Activated effector memory CD4-positive, alpha-beta T cell treated with anti-CD3 and anti-CD28 coated beads, Interleukin-2, amount 50 U/mL, for 16 hours (primary cell): ENCODE measurements at regions not wholly inside any gene's neighbourhood (a gene's known extent, or its start where the extent isn't known, plus 50 kb on each side); places are given as distances from the start of the nearest gene placed in this dataset.
"Not testable (repeated sequence)": the region's sequence is repeated elsewhere in the genome, so short reads cannot be mapped to it uniquely, and the experiment has no call there.

ENCODE experiments used
- DNase-seq: peaks from one replicate; pipeline ENCODE4 v3.0.0-alpha.2; 2020

DNA sequence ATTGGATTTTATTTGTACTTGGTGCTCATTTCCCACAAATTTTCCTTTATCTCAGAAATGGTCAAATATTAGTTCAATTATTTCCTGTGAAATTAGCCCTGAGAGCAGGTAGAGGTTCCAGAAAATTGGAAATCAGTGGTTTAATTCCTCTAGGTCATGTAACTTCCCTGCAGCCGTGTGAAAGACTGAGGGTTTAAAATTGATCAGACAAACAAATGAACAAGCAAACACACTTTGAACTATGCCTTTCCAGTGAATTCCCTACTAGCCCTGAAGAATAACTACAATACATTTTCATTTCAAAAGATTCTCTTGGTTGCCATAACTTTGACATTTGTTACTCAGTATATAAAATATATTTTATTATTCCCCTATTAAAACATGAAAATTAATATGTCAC is 1116.7 kb downstream of the REEP3 start:
- no peak for DNase-seq

DNA sequence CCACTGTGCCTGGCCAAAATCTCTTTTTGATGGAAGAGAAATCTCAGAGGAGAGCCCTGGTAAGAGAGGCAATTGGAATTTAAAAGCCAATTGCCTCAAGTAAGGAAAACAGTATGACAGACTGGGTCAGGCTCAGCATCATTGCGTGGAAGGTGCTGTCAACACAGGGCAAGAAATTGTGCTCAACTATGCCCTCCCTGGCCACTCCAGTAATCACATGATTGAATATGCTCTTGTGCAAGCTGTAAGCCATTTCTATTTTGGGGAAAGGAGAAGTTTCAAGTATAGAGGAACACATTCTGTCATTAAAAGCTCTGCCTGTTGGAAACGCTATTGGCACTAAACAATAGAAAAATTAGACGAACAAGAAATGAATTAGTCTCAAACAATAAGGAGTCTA is 1127.7 kb downstream of the REEP3 start:
- no peak for DNase-seq

DNA sequence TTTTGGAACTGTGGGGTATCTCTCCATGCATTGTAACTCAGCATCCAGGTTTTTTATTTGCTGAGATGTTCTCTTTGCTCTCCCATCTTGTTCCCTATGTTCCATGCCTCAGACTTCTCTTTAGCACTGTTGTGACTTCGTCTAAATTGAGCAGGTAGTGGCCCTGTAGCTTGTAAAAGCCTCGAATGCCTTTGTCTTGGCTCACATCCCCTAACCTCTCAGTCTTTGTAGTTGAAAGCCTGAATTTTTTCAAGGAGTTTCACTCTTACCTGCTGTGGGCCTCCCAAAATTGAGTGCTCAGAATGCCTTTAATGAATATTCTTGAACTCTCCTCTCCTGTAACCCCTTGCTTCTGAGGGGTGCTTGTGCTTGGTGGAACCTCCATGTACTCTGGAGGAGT is 1137.3 kb downstream of the REEP3 start:
- DNase-seq: no peak

DNA sequence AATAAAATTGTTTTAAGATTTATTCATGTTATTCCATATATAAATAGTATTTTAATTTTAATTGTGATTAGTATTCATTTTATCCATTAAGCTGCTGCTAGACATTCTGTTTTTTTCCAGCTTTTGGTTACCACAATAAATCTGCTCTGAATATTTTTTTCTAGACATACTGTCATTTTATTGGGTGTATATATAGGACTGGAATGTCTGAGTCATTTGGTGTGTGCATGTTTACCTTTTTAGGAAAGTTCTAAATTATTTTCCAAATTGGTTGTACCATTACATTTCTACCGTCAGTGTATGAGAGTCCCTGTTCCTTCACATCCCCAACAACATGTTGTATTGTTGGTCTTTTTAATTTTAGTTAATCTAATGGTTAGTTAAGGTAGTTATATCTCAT is 1138.1 kb downstream of the REEP3 start:
- no peak for DNase-seq

DNA sequence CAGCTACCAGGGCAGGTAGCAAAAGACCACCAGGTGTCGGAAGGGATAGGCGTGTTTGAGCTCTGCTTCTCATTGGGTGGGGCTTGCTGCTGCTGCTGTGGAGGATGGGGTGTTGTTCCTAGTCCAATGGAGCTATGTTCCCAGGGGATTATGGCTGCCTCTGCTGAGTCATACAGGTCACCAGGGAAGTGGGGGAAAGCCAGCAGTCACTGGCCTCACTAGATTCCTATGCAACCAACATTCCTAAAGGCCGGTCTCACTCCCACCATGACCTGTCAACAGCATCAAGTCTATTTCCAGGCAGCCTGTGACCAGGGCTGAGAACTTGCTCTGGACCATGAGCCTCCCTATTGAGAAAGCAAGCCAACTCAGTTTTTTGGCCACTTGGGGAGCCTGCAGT is 1160.8 kb downstream of the REEP3 start:
- no peak for DNase-seq

DNA sequence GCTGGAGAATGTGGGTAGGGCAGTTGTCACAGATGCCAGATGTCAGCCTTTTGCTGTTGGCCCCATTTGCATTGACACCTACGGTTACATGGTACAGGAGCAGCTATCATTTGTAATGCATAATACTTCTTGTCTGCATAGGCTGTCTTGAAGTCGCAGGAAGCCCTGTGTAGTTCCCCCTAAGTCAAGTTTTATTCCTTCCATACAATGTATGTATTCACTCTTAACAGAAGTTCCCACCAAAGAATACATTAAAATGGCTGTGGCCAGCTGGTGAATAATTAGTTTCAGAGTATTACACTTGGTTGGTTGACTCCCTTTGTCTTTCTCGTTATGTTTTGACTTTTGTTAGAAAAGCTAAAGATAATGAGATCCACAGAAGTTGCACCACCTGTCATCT is 1169.0 kb downstream of the REEP3 start:
- no peak for DNase-seq

- DNase-seq: no peak
Observed at GRCh38 chr10:64699244-64699643, 1178.0 kb downstream of the REEP3 start.

DNA sequence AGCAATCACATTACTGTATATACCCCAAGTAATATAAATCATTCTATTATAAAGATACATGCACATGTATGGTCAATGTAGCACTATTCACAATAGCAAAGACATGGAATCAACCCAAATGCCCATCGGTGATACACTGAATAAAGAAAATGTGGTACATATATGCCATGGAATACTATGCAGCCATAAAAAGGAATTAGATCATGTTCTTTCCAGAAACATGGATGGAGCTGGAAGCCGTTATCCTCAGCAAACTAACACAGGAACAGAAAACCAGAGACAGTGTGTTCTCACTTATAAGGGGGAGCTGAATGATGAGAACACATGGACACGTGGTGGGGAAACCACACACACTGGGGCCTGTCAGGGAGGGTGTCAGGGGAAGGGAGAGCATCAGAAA is 1180.9 kb downstream of the REEP3 start:
- DNase-seq: not testable (repeated sequence)

GRCh38 chr10:64708884-64709681 is 1187.9 kb downstream of the REEP3 start:
- no peak for DNase-seq

DNA sequence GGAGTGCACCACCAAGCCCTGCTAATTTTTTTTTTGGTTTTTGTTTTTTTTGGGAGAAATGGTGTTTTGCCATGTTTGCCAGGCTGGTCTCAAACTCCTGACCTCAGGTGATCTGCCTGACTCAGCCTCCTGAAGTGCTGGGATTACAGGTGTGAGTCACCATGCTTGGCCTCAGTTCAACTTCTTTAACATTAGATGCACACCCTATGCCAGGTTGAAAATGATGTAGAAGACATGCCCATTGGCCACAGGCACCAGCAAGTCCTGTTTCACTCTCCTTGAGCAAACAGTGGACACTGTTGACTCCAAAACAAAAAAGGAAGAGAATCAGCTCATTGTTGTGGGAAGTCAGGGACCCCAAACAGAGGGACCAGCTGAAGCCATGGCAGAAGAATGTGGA is 1205.3 kb downstream of the REEP3 start:
- no peak for DNase-seq

GRCh38 chr10:64731016-64731415 is 1209.8 kb downstream of the REEP3 start:
- no peak for DNase-seq

DNA sequence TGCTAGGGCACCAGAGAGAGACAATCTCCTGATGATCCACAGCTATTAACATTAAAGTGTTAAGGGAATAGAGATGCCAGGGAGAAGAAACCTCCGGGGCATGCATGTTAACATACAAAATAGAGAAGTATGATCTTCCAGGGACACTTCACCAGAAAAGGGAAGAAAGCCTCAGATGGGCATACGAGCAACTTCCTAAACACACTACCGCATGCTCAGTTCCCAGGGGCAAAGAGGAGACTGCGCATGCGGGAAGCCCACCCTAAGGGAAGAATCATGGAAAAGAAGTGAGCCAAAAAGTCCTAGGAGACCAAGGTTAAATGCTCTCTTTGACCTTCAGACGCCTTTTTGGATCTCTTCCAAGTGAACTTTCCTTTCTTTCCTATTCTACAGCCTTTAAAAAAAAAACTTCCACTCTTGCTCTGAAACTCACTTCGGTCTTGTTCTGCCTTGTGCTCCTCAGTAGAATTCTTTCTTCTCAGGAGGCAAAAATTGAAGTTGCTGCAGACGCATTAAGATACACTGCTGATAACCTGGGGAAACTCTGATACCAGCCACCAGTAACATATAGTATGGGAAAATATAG is 1211.3 kb downstream of the REEP3 start:
- DNase-seq: no peak

- DNase-seq: no peak
Observed at GRCh38 chr10:64733980-64734379, 1212.8 kb downstream of the REEP3 start.

GRCh38 chr10:64738462-64738861 is 1217.3 kb downstream of the REEP3 start:
- no peak for DNase-seq

DNA sequence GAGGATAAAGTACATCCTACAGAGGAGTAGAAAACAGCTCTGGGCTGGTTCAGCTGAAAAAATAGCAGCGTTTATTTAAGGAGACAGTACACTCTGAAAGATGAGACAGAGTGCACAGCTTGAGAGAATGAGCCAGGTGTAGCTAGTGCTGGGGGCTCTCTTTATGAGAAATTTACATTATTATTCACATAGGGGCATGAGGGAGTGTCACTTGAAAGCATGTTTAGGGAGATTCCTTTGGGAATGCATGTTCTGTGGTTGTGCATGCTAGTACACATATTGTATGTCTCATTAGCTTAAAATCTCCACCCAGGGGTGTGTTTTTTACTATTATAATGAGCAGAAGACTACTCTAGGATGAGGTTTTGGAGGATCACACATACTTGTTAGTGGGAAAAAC is 1224.4 kb downstream of the REEP3 start:
- DNase-seq: no peak

DNA sequence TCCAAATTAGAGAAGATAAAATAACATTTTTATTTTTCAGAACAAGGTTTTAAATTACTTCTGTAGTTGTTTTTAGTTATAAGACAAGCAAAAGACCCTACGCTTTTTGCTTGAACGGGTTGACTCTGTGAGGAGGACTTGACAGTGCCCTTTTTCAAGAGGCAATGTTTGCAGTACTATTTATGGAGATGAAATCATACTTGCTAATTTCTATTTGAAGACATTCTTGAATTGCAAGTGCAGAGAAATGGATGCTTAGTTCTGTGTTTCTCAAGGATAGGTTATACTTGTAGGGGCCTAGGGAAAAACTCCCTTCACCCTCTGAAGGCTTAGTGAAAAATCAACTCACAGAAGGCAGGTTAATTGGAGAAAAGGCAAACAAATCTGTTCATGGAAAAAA is 1229.5 kb downstream of the REEP3 start:
- DNase-seq: no peak

- no peak for DNase-seq
Observed at GRCh38 chr10:64753516-64753915, 1232.3 kb downstream of the REEP3 start.

GRCh38 chr10:64760371-64760770 is 1239.2 kb downstream of the REEP3 start:
- no peak for DNase-seq

GRCh38 chr10:64762861-64763260 is 1241.7 kb downstream of the REEP3 start:
- no peak for DNase-seq

DNA sequence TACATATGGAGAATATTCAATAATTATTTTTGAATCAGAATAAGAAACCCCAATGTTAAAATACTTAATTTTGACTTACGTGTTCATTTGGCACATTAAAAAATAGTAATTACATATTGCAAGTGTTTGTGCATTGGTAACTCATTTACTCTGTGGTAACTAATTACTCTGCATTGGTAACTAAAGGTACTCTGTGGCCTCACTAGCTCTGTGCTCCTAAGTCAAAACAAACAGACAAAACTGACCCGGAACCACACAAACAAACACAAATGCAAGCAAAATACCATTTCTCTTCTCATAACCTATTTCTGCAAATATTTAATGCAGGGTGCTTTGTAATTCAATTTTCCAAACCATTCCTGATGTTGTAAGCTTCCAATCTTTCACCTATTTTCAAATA is 1244.3 kb downstream of the REEP3 start:
- no peak for DNase-seq

GRCh38 chr10:64771253-64772050 is 1250.3 kb downstream of the REEP3 start:
- DNase-seq: no peak

- DNase-seq: no peak
Observed at GRCh38 chr10:64773357-64773756, 1252.2 kb downstream of the REEP3 start.

DNA sequence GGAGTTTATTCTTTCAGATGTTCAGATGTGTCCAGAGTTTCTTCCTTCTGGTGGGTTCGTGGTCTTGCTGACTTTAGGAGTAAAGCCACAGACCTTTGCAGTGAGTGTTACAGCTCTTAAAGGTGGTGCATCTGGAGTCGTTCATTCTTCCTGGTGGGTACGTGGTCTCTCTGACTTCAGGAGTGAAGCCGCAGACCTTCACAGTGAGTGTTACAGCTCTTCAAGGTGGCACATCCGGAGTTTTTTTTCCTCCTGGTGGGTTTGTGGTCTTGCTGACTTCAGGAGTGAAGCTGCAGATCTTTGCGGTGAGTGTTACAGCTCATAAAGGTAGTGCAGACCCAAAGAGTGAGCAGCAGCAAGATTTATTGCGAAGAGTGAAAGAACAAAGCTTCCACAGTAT is 1263.2 kb downstream of the REEP3 start:
- DNase-seq: not testable (repeated sequence)

- no peak for DNase-seq
Observed at GRCh38 chr10:64785816-64786215, 1264.6 kb downstream of the REEP3 start.
